SU-DHL-6 (cell line): ENCODE measurements at regions not wholly inside any gene's neighbourhood (a gene's known extent, or its start where the extent isn't known, plus 50 kb on each side); places are given as distances from the start of the nearest gene placed in this dataset.

ENCODE experiments used
- H2AFZ ChIP-seq: fragments of 200-600 bp; sonication (generic); 2 replicates; pipeline ENCODE4 v1.6.1; 2014; ENCODE audit warnings: low read depth, mild to moderate bottlenecking, moderate library complexity, mixed read lengths, antibody characterized with exemption, low read length; ENCODE audit not compliant: severe bottlenecking
- H3F3A ChIP-seq: fragments of 200-600 bp; shearing (Covaris generic); 2 replicates; pipeline ENCODE4 v1.6.0; 2016; ENCODE audit warnings: antibody characterized with exemption, mild to moderate bottlenecking; ENCODE audit not compliant: insufficient read depth
- H3K27ac ChIP-seq: fragments of 200-600 bp; sonication (generic); 2 replicates; pipeline ENCODE4 v1.5.1; 2016; ENCODE audit warnings: low read depth, mild to moderate bottlenecking, low read length, moderate library complexity, mixed read lengths
- H3K27me3 ChIP-seq: fragments of 200-600 bp; sonication (generic), shearing (Covaris generic); 2 replicates; pipeline ENCODE4 v1.6.0; 2014; ENCODE audit warnings: mild to moderate bottlenecking, low read length
- H3K36me3 ChIP-seq: fragments of 200-600 bp; sonication (generic); 2 replicates; pipeline ENCODE4 v1.6.1; 2014; ENCODE audit warnings: mild to moderate bottlenecking, low read length, mixed read lengths
- H3K4me2 ChIP-seq: fragments of 300-600, 200-600 bp; shearing (Covaris generic), sonication (generic); 2 replicates; pipeline ENCODE4 v1.6.0; 2014; ENCODE audit warnings: low read length, low read depth, mild to moderate bottlenecking; ENCODE audit not compliant: poor library complexity, severe bottlenecking
- H3K4me3 ChIP-seq: fragments of 200-600 bp; sonication (generic); 2 replicates; pipeline ENCODE4 v1.5.1; 2014; ENCODE audit warnings: antibody characterized with exemption, low read length, mild to moderate bottlenecking, mixed read lengths; ENCODE audit not compliant: insufficient read depth, poor library complexity, severe bottlenecking
- H3K79me2 ChIP-seq: fragments of 200-600 bp; sonication (generic); 2 replicates; pipeline ENCODE4 v1.6.1; 2014; ENCODE audit warnings: mild to moderate bottlenecking, low read length, moderate library complexity; ENCODE audit not compliant: insufficient read depth
- H3K9ac ChIP-seq: fragments of 200-600 bp; sonication (generic); 2 replicates; pipeline ENCODE4 v1.7.0; 2014; ENCODE audit warnings: mild to moderate bottlenecking, low read length
- H3K9me2 ChIP-seq: fragments of 200-600 bp; sonication (generic); replicated peaks from 2 replicates; pipeline ENCODE4 v1.6.1; 2014; ENCODE audit warnings: low read length; ENCODE audit not compliant: insufficient read depth
- H3K9me3 ChIP-seq: fragments of 200-600 bp; sonication (generic); 2 replicates; pipeline ENCODE4 v1.6.1; 2014; ENCODE audit warnings: low read length, mixed read lengths; ENCODE audit not compliant: insufficient read depth
- H4K20me1 ChIP-seq: fragments of 200-600 bp; sonication (generic); 2 replicates; pipeline ENCODE4 v1.6.1; 2014; ENCODE audit warnings: low read depth, mild to moderate bottlenecking, antibody characterized with exemption, low read length, moderate library complexity, mixed read lengths
- EZH2phosphoT487 ChIP-seq: fragments of 200-600 bp; sonication (generic), shearing (Covaris generic); conservative IDR thresholded peaks from 2 replicates; pipeline ENCODE4 v1.6.1; 2018; ENCODE audit warnings: mild to moderate bottlenecking, antibody characterized with exemption, low read length, moderate library complexity, mixed read lengths
- TF ChIP-seq, protein P1 (sequence below): fragments of 200-600 bp; sonication (generic); IDR thresholded peaks from one replicate; pipeline ENCODE4 v1.5.1; 2017; ENCODE audit warnings: antibody characterized with exemption, mild to moderate bottlenecking, low read length, moderate library complexity; ENCODE audit not compliant: insufficient read depth, poor library complexity, severe bottlenecking

DNA sequence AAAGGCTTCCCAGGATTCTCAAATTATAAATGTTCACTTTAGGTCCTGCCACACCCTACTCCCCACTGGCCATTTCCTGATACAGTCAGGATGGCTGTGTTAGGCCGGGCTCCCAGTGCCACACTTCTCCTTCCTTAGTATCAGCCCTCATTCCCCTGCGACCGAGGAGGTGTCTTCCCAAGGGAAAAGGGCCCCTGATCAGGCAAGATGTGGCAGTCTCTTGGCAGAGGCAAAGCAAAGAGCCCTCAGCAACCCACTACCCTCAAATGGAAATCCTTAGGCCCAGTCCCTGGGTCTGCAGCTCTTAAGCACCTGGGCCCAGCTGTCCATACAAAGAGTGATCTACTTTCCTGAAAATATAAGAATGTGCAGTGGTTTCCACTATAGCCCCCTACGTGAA lies 96.5 kb upstream of the VASH1 start:
- Histone ChIP-seq H3F3A (no peaks in the 10 kb centered on the region), H3K9me2 (no peaks in the 10 kb centered on the region), H4K20me1 (no peaks in the 10 kb centered on the region), H3K4me2 (no peak overlapping the region), H3K9me3 (no peaks in the 10 kb centered on the region), H3K4me3 (no peak overlapping the region), H3K79me2 (no peaks in the 10 kb centered on the region), H3K36me3 (no peaks in the 10 kb centered on the region), H3K27ac (no peak overlapping the region), H2AFZ (no peak overlapping the region), H3K9ac (no peak overlapping the region), H3K27me3 (0 out of 2 replicates have a peak, but pooled peaks cover 3% of the 10 kb centered on the region)
- TF ChIP-seq EZH2phosphoT487: no peak
- TF ChIP-seq, protein P1, sequence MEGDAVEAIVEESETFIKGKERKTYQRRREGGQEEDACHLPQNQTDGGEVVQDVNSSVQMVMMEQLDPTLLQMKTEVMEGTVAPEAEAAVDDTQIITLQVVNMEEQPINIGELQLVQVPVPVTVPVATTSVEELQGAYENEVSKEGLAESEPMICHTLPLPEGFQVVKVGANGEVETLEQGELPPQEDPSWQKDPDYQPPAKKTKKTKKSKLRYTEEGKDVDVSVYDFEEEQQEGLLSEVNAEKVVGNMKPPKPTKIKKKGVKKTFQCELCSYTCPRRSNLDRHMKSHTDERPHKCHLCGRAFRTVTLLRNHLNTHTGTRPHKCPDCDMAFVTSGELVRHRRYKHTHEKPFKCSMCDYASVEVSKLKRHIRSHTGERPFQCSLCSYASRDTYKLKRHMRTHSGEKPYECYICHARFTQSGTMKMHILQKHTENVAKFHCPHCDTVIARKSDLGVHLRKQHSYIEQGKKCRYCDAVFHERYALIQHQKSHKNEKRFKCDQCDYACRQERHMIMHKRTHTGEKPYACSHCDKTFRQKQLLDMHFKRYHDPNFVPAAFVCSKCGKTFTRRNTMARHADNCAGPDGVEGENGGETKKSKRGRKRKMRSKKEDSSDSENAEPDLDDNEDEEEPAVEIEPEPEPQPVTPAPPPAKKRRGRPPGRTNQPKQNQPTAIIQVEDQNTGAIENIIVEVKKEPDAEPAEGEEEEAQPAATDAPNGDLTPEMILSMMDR: no peak

DNA sequence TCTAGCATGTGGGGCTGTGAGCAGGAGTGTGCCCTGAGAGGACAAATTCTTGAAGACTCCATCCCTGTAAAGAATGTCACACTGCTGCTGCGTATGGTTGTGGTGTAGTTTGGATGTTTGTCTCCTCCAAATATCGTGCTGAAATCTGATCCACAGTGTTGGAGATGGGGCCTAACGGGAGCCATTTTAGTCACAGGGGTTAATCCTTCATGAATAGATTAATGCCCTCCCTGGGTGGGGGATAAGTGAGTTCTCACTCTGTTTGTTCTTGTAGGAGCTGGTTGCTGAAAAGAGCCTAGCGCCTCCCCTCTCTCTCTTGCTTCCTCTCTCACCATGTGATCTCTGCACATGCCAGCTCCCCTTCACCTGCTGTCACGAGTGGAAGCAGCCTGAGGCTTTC lies 94.5 kb upstream of the VASH1 start:
- Histone ChIP-seq H4K20me1 (no peaks in the 10 kb centered on the region), H3K4me3 (no peak overlapping the region), H3K27ac (no peak overlapping the region), H3K4me2 (no peak overlapping the region), H3K36me3 (no peaks in the 10 kb centered on the region), H3K9me3 (no peaks in the 10 kb centered on the region), H3K9ac (no peak overlapping the region), H3K79me2 (no peaks in the 10 kb centered on the region), H3F3A (no peaks in the 10 kb centered on the region), H2AFZ (no peak overlapping the region), H3K27me3 (0 out of 2 replicates have a peak, but pooled peaks cover 3% of the 10 kb centered on the region), H3K9me2 (no peaks in the 10 kb centered on the region)
- no peak for TF ChIP-seq EZH2phosphoT487

DNA sequence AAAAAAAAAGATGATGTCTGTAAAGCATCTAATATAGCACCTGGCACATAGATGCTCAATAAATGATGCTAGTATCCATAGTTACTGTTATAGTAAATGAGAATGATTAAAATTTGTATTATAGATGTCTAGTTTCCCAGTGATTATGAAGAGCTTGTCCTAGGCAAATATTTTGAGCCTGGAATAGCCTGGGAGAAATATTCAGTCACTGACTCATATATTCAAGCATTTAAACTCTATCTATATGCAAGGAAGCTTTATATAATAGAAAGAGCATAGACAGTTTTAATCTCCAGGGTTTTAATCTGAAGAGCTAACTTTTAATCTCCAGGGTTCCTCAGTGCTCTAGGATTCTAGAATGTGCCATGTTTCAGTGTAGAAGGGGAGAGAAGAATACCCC lies 91.5 kb upstream of the VASH1 start:
- no peaks in the 10 kb centered on the region for H3K36me3 ChIP-seq
- H3K79me2 ChIP-seq: no peaks in the 10 kb centered on the region
- no peak overlapping the region for H3K9ac ChIP-seq
- H3F3A ChIP-seq: no peaks in the 10 kb centered on the region
- no peaks in the 10 kb centered on the region for H3K9me3 ChIP-seq
- H3K9me2 ChIP-seq: no peaks in the 10 kb centered on the region
- no peaks in the 10 kb centered on the region for H3K27me3 ChIP-seq
- no peak for TF ChIP-seq EZH2phosphoT487
- TF ChIP-seq, protein P1: no peak
- H3K27ac ChIP-seq: no peak overlapping the region
- H3K4me3 ChIP-seq: no peak overlapping the region
- no peak overlapping the region for H2AFZ ChIP-seq
- H4K20me1 ChIP-seq: no peaks in the 10 kb centered on the region
- H3K4me2 ChIP-seq: no peak overlapping the region

DNA sequence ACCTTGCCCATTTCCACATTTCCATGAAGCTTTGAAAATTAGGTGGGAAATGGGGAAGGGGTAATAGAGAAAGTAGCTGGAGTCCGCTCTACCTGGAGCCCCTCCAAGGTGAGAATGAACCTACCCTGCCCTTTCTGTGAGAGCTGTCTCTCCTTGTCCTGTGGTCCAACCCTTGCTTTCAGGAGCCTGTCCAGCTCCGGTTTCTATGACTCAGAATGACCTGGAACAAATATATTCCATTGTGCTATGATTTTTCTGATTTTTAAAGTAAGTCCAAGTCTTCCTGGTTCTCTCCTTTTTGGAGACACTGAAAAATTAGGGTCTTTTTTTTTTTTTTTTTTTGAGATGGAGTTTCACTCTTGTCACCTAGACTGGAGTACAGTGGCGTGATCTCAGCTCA lies 89.1 kb upstream of the VASH1 start:
- H3K79me2 ChIP-seq: no peaks in the 10 kb centered on the region
- no peaks in the 10 kb centered on the region for H3K36me3 ChIP-seq
- H3K9me3 ChIP-seq: no peaks in the 10 kb centered on the region
- no peaks in the 10 kb centered on the region for H3K27me3 ChIP-seq
- H4K20me1 ChIP-seq: no peaks in the 10 kb centered on the region
- H3K9me2 ChIP-seq: no peaks in the 10 kb centered on the region
- no peak for TF ChIP-seq EZH2phosphoT487
- H3K4me2 ChIP-seq: no peak overlapping the region
- no peak overlapping the region for H3K4me3 ChIP-seq
- H3F3A ChIP-seq: no peaks in the 10 kb centered on the region
- no peak overlapping the region for H3K9ac ChIP-seq
- H2AFZ ChIP-seq: no peak overlapping the region
- no peak overlapping the region for H3K27ac ChIP-seq
